GM18858 (cell line): ENCODE measurements at regions not wholly inside any gene's neighbourhood (a gene's known extent, or its start where the extent isn't known, plus 50 kb on each side); places are given as distances from the start of the nearest gene placed in this dataset.

Experiments
- ATAC-seq: cut with Tn5 transposase; IDR thresholded peaks from one replicate; pipeline ENCODE4 v1.9.1; 2021; ENCODE audit not compliant: unreplicated experiment

DNA sequence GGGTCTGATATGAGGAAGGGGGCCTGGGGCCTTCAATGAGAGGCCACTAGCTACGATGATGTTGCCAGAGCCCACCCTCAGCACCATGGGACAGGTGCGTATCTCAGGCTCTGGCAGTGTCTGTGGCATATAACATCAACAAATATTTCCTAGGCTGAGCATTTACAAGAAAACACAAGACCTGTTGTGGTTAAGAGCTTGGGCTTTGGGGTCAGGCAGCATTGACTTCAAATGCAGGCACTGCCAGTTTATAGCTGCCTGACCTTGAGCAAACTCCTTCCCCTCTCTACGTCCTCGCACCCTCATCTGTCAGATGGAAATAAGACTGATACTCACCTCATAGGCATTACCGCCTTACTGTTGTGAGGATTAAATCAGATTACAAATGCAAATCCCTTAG lies 156.0 kb downstream of the KATNAL1 start:
- ATAC-seq: no peak

DNA sequence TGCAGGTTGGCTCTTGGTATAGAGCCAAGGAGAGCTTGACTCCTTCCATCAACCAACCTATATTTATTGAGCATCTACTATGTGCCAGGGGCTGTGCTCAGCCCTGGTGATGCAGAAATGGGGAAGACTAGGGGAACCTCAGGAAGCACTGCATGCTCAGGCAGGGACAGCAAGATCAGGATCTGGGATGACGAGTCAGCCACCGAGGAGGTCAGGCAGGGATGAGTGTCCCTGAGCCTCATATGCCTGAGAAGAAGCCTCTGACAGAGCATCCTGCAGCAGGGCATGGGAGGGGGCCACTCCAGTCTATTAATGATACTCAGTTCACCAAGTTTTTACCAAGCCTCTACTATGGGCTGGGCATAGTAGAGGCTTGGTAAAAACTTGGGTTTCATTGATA lies 158.1 kb downstream of the KATNAL1 start:
- no peak for ATAC-seq

DNA sequence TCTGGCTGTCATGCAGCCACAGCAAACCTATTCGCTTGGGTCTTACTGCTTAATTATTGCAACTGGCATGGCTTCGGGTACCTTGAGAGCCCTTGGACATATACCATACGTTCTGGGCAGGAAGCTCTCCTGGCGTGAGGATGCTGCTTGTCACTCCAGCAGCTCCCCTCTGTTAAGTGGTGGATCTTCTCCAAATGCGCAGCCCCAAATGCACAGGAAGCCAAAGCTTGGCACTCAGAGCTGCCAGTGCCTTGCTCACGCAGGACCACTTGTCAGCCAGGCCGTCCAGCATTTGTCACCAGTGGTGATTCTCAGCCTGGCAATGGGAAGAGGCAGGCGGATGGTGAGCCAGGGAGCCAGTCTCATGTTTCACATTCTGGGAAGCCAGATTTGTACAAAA lies 158.6 kb downstream of the KATNAL1 start:
- no peak for ATAC-seq

DNA sequence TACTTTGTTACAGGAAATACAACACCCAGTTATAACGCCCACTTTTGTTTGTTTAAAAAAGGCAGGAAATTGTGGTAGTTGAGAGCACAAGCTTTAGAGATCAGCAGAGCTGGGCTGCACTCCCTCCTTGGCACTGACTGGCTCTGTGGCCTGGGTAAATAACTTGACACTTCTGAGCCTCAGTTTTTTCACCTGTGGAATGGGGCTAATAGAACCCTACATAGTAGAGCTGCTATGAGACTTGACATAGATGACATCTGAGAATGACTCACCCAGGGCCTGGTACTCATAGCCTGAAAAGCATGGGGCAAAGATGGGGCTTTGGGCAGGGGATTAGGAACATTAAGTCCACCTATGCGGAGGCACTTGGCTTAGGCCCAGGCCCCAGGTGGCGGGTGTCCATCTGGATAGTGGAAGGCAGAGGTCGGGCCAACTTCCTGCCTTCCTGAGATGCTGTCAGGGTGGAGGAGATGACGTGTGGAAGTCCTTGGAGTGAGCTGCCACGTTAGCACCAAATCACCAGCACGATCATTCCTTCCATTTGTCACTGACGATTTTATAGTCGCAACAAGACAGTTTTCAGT lies 159.1 kb downstream of the KATNAL1 start:
- no peak for ATAC-seq

DNA sequence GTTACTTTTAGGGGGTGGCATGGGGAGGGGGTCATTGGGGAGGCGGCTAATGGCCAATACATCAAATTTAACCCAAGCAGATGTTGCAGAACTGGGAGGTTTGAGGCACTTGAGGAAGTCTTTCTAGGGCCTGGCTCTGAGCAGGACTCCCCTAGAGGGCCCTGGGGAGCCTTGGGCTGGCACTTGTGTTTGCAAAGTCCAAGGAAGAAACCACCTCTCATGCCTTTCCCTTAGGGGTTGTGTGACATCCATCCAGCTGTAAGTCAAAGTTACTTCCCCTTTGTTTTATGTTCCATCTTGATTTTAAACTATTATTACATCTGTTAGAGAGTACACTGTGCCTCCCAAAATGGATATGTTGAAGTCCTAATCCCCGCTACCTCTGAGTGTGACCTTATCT lies 159.9 kb downstream of the KATNAL1 start:
- ATAC-seq: no peak

DNA sequence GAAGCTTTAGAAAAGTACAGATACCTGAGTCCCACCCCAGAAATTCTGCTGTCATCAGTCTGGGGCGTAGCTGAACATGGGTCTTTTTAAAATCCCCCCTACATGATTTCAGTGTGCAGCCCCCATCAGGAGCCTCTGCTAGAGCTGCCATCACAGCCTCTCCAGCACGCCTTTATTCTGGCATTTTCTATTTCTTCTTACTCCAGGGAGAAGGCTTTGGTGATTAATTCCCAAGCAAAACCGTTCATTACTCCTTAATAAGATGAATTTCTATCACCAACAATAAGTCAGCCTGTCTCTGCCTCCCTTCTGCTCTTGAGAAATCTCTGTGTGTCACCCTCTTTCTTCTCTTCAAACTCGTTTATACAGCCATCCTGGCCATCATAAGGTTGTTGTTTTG lies 160.3 kb downstream of the KATNAL1 start:
- ATAC-seq: no peak

DNA sequence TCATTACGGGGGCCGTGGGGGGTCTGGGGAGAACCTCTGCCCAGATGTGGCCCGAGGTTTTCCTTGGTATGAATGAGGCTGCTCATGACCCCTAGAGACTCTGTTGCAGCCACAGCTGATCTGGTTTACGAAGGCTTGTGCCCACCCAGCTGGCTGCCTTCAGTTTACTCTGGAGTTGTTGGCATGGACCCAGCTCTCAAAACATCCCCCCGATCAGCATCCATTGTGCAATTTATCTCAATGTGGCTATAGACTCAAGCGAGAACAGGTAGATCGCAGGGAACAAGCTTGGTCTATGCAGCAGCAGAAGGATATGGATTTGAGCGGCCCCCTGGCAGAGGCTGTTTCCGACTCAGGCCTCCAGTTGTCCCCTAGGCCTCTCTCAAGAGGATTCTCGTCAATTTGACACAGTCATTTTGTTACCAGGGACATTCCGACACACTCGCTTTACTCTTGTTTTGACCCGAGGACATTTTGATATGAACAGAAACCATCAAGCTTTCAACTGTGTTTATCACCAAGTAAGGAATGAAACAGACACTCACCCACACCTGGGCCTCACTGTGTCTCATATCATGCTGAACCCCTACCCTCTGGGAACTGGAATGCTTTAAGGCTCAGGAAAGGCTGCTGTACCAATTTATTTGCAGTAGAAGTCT lies 161.5 kb downstream of the KATNAL1 start:
- peak; percentile 55 for ATAC-seq

DNA sequence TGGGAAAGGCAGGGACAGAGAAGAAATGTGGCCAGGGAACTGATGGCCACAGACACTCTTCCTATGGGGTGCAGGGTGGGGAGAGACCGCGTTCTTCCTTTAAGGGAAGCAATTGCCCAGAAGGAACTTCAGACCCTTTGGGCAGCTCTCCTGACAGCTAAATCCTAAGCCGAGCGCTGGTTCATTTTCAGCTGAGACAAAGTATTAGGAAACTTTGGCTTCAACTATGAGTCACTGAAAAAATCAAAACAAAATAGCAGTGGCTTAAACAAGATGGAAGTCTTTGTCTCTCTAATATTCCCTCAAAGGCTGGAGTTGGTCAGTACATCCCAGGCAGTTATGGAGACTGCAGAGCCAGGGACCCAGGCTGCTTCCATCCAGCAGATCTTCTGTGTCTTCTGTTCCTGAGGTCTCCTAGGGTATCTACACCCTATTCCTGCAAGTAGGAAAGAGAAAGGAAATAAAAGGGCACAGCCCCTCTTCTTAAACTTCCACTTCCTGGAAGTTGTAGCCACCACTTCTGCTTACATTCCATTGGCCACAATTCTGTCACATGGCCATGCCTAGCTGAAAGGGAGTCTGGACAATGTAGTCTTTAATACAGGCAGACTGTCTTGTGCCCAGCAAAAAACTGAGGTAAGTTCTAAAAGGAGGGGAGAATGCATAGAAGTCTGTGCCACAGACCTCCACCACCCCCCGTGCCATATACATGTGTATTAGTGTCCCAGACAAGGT lies 163.5 kb downstream of the KATNAL1 start:
- no peak for ATAC-seq

DNA sequence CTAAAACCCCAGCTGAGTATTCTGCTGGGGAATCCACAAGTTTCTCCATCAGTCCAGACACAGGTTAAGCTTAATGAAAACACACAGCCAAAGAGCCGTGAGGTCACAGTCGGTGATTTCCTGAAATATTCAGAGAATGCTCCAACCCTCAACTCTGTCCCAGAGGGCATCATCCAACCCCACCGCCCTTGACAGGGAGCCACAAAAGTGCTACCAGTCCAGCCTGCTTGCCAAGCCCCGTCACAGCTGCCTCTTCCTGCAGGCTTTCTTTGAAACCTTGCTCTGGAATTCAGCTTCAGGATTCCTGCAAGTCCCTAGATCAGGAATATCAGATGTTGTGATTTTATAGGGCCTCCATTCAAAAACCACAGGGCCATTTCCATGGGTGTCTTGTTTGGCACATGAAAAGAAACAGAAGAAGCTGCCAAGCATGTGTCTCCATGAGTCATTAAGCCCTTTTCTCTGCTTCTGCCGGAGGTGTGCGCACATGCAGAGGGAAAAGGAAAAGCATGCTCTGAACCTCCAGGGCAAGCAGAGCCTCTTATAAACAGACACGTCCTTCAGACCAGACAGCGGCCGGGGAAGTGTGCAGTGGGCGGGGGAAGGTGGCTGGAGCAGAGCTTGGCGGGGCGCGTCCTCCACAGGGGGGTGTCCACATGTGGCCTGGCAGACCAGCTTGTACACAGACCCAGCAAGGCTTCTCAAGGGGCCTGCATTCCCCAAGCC lies 164.7 kb downstream of the KATNAL1 start:
- ATAC-seq: no peak

DNA sequence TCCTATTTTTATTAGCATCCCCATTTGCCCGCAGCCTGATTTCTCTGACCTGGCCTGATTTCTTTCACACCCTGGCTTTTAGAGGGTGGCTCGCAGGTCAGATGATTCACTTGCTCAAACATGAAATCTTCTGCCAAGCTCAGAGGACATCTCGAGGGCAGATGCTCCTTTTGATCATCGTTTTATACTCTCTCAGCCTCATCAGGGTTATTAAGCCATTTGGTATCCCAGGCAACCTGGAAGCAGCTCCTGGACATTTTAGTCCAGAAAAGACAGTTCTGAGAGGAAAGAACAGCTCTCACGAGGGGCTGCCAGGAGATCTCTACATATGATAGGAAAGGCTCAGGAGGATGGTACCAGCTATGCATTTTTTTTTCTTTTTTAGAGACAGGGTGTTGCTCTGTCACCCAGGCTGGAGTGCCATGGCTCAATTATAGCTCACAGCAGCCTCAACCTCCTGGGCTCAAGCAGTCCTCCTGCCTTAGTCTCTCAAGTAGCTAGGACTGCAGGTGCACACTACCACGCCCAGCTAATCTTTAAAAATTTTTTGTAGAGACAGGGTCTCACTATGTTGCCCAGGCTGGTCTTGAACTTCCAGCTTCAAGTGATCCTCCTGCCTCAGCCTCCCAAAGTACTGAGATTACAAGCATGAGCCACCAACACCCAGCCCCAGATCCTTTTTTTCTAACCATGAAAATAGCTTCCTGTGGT lies 165.4 kb downstream of the KATNAL1 start:
- no peak for ATAC-seq

DNA sequence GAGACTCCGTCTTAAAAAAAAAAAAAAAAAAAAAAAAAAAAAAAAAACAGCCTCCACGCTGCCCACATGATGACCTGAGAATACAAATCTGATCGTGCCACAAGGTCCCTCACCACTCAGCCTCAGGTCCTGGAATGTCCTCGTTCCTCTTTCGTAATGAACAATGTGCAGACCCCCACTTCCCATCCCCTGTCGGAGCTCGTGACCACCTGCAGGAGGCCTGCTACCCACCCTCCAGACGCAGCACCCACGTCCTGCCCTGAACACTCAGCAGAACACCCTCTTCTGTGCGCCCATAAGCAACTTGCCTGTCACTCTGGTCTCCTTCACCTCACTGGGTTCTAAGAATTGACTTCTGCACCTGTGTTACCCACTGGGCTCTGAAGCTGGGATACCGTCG lies 166.4 kb downstream of the KATNAL1 start:
- no peak for ATAC-seq

DNA sequence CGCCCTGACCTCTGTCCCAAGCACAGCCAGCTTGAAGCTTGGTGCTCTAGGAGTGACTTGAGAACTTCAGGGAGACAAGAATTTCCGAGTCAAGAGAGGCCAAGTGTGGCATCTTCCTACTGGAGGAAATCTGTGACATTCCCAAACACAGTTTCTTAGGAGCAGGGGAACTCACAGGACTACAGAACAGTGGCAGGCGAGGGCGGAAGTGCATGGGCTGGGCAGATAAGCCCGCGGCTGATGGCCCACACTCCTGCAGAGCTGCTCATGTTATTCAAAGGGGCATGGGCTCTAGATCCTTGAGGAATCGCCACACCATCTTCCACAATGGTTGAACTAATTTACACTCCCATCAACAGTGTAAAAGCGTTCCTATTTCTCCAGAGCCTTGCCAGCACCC lies 168.8 kb downstream of the KATNAL1 start:
- ATAC-seq: no peak

DNA sequence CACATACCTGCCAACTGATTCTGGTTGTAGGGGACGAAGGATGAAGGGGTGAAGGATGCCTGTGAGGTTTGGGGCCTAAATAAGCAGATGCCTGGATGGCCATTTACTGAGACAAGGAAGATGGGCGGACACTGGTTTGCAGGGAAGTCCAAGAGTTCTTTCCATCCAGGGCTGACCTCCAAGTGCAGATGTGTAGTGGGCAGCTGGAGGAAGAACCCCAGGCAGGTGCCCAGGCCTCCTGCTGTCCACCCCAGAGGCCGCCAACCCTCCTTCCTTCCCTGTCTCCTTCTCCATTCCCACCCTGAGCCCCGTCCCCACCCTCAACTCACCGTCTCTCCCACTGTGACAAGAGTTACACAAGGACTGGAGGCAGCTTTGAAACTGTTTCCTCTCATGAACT lies 171.5 kb downstream of the KATNAL1 start:
- no peak for ATAC-seq

DNA sequence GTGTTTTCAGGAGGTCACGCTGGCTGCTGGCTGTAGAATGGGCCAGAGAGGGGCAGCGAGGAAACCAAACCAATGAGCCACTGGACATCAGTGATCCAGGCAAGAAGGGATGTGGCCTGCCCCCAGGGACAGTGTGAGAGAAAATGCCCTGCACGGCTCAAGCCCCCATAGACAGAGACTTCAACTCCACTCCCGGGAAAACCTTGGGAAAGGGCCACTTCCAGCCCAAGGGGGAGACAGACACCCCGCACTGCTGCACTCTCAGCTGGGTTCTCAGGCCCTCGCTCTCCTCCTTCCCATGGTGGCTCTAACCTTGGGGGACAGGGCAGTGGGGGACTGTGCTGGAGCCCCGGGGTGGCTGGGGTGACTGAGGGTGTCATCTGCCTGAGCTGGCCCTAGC lies 172.0 kb downstream of the KATNAL1 start:
- ATAC-seq: no peak

DNA sequence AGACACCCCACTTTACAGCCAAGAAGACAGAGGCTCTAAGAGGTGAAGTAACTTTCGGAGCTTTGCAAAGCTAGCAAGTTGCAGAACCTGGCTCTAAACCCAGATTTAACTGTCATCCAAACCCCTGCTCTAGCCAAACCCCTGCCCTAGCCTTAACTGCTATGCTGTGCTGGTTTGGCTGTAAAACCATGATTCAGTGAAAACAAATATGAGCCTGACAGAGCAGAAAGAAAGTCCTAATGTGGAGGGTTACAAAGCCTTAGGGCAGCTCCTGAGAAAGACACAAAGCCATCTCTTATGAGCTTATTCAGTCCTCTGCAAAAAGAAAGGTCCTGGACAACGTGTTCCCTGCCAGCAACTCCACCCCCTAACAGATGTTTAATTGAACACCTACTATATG lies 172.8 kb downstream of the KATNAL1 start:
- ATAC-seq: no peak

DNA sequence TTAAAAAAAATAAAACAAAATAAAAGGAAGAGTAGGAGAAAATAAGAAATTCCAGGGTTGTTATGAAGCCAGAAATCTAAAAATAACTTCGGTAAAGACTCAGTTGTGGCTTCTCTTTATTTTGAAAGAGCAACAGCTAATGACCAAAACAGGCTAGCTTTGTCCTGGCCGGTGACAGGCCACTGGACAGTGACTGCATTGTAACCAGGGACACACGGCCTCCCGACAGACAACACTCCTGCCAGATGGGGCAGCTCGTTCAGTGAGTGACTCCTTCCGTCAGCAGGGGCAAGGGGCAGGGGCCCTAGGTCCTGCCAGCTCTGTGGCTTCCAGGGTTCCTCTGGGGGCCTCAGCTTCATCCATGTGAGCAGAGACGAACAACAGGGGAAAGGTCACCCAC lies 173.4 kb downstream of the KATNAL1 start:
- no peak for ATAC-seq

DNA sequence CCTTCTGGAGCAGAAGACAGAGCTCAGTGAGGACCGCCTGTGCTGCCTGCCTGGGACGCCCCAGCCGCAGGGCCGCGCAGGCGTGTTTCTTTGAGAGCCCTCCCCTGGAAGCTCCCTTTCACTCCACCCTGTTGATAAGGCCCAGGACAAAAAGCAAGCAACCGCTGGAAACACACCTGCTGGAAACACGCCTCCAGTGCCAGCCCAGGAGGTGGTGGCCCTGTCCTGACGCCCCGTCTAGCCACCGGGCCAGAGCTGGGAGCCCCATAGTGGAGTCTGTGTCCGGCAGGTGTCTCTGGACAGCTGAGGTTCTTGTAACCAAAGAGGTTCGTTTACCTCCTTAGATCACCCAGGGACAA lies 173.8 kb downstream of the KATNAL1 start:
- ATAC-seq: no peak

DNA sequence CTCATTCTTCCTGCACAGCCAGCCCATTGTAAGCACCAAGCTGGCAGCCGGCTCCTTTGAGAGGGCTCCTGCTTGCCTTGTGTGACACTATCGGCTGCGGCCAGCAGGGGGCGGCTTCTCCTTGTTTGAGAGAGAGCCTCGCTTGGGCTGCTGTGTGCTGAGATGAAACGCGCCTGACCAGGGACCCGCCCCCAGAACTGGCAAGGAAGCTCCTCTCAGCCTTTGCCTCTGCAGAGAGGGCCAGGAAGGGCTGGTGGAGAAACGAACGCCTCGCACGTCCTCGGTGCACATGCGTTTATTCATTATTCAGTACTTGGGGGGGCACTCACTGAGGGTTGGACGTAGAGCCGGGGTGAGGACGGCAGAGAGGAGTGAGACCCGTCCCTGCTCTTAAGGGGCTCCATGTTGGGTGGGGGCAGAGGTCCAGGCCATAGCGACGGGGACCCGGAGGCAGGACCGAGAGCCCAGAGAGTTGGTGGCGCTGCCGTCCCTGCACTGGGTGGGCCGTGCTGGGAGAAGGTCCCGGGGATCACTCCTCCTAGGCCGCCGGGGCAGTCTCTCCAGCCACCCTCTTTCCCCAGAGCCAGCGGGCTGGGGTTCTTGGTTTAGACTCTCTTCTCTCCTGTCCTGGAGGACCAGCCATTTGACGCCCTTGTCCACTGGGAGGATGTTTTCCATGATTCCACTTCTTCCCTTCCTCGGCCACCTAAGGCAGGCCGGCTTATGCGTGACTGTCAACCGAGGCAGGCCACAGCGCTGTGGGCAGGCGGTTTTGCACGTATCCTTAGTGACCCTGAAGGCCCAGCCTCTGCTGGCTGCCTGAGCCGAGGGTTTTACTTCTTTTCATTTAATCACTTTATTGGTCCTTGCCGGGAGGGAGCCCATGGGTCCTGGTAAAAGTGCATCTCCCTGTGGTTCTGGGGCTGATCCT lies 174.5 kb downstream of the KATNAL1 start:
- peak; percentile 85 for ATAC-seq

DNA sequence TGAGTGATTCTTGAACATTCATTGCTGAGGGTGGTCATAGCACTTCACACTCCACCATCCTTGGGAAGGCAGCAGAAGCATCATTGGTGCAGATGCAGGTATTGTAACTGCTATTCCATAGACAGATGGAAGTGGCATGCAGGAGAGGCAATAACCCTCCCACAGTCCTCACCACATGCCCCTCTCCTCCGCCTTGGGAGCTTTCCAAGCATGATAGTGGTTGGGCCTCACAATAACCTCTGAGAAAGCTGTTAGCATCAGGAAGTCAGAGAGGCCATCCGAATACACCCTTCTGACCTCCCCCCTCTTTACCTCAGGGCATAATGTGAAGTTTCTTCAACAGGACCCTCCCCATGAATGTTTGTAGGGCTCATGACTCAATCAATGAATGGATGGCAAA lies 177.9 kb downstream of the KATNAL1 start:
- ATAC-seq: no peak

DNA sequence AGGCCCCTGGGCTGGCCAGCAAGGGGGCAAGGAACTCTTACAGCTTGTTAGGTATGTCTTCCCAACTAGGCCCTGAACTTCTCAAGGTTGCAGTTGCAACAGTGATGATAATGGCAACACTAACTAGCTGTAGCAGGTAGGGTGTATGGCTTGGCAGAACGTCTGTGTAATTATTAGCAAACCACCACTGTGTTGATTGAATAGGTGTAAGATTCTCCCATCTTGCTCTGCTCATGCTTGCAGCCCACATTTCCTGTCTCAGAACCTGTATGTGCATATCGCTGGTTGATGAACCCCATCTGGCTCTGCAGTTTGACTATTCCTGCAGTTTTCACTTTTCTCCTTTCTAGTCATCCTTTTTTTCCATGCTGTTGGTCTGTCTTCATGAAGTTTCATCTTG lies 178.8 kb downstream of the KATNAL1 start:
- no peak for ATAC-seq
